ENCODE measurements at regions not wholly inside any gene's neighbourhood (a gene's known extent, or its start where the extent isn't known, plus 50 kb on each side); places are given as distances from the start of the nearest gene placed in this dataset.

DNA sequence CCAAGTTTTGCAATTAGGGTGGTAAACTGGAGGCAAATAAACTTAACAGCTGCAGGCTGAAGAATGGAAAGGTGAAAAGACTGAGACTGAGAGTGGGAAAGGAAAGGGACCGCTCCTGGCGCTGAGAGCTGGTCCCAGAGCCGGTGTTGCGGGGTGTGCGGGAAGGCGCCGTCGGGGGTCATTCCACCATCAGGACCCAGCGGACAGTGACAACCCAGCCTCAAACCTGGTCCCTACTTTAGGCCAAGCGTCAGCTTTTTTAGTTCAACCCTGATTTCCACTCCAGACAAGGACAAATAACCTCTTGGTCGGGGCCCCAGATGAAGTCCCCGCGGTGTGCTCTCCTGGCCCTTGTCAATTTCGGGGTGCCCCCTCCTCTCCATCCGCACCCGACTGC, 145.8 kb upstream of the ETS2 start:
- DNase-seq (ENCODE audit: low spot score), result no peak

DNA sequence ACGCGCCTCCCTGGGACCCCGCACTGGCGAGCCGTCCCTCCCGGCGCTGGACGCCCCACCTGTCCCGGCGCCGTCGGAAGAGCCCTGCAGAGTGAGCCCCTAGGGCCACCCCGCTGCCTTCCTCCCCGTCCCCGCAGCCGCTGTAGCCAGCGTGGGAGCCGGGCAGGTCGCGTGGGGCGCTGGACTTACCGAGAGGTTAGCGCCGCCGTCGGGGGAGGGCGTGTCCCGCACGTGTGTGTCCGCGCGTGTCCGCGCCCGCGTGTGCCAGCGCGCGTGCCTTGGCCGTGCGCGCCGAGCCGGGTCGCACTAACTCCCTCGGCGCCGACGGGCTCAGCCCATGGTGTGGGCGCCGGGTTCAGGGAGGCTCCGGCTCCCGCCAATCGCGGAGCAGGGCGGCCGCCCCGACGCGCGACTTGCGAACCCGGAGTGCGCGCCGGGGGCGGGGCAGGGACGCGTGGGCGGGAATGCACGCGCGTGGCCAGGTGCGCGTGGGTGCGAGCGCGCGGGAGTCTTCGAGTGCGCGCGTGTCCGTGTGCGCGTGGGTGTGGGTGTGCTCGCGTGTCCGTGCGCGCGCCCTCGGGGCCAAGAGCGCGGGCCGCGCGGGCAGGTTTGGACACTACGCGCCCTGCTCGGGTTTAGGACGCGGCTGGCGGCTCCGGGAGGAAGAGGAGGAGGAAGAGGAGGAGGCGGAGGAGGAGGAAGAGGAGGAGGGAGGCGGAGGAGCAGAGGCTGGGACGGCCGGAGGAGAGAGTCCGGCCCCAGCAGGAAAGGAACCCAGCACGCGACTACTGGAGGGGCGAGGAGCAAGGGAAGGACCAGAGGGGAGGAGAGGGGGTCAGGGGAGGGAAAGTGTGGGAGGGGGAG, 145.2 kb upstream of the ETS2 start:
- DNase-seq (ENCODE audit: low spot score), result no peak

DNA sequence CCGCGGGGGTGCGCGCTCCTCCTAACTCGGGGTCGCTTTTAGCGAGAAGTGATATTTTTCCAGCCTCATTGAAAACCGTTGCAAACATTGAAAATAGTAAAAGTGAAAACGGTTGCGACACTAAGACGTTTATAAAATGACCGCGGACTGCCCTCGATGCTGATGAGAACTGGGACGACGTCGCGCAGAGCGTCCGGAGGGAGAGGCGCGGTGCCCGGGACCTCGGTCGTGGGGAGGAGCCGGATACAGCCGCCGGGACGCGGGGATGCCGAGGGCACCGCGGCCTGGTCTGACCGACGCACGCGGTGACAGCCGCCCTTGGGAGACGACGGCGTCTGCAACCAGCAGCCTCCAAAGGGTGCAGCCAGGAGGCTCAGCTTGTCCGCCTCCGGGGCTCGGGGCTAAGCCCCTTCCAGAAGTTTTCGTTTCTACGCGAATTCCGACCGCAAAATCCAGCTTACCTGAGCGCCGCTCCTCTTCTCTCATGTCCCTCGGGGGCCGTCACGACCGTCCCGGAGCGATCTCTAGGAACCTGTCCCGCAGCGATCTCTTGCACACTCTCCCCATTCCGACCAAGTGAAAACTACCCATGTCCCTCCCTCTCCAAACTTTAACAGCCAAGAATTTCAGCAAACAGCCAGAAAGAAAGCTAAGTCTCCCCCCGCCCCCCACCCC, 144.4 kb upstream of the ETS2 start:
- no peak for DNase-seq (ENCODE audit: low spot score)

DNA sequence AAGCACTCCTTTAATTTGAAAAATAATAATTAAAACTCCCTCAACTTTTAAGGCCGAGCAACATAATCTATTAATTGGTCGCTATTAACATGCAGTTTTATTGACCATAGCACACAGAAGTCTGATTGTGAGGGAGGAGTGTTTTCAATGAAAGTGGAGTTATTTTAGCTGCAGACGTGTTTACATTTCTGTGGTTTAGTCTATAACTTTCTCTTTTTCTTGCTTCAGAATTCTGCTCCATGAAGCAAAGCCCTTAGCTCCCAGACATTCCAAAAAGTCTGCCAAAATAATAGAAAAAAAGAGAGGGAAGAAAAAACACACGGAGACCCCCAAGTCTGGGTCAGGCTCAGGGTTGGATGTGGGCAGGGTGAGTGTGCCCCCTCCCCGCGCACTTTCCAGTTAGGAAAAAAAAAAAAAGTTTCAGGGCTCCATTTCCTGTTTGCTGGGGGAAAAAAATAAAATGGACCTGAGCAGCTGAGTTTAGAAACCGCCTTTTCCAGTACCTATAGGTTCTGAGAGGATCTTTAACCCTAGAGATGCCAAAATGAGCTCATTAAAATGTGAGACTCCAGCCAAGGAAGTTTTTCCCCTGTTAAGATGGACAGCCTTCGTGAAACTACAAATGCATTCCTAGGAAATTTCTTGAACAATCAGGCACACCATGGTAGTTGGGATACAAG, 143.7 kb upstream of the ETS2 start:
- no peak for DNase-seq (ENCODE audit: low spot score)

DNA sequence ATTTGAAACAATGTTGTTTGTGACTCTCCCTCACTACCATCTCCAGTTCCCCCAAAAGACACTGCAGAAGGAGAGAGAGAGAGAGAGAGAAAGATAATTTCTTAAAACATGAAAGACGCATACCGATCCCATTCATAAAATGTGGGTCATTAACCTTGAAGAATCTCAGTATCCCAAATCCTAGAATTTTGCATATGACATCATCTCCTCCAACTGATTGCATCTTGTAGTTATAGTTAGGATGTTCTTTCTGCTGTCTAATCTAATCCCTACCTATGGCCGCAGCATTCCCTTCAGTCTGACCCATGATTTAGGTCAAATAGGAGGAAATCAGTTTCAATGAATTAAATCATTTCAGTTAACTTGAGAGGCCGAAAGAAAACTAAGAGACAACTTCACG, 142.4 kb upstream of the ETS2 start:
- no peak for DNase-seq (ENCODE audit: low spot score)

DNA sequence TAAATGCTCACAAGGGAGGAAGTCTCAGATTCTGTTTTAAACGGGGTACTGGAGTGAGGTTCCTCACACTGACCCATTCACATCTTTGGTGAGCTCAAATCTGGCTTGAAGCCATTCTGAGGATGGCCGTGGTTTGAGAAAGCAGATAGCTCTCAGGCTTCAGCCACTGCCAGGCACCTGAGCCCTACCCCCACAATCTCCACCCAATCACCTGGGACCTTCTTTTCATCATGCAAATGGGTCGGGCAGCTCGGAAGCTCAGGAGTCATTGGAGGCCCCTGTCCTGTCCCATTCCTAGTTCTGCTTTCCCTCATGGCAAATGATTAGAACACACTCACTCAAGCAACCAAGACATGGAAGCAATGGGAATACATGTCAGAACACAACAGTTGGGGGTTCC, 141.4 kb upstream of the ETS2 start:
- no peak for DNase-seq (ENCODE audit: low spot score)

DNA sequence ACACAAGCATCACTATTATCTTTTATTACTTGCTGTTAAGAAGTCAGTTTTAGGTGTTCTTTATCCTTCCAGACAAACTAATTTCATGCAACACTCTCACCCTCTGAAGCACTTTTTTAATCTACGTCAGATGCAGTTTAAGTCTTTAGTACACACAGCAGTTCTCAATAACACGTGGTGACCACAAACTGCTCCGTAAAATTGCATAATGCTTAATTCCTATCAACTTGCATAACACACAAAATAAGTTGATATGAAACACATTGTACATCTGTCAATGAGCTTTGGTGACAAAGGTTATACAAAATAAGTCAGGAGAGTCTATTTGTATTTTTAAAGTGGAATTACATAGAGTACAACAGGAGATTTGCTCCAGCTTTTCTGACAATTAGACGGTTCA, 140.9 kb upstream of the ETS2 start:
- no peak for DNase-seq (ENCODE audit: low spot score)

DNA sequence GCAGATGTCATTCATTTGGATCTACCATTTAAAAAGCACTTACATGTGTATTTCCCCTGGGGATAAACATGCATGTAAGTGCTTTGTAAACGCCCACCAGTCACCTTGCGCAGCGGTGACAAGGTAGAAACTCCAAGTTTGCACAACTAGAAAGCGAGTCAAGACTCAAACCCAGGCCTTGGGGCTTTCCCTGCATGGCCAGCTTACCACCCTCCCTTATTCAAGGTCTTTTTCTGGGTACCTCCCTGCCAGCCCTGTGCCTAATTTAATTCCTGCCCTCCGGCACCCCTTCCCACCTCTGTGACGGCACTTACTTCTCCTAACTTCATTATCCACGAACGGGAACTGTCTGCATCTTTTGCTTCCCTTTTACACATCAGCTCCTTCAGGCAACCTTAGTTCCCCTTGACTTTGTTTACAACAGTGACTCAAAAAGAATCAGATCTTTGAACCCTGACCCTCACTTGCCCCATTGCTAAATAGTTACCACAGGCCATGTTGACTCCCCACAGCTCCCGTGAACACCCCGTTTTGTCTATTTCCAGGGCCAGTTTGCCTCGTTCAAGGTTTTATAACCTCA, 138.3 kb upstream of the ETS2 start:
- DNase-seq (ENCODE audit: low spot score), result no peak

DNA sequence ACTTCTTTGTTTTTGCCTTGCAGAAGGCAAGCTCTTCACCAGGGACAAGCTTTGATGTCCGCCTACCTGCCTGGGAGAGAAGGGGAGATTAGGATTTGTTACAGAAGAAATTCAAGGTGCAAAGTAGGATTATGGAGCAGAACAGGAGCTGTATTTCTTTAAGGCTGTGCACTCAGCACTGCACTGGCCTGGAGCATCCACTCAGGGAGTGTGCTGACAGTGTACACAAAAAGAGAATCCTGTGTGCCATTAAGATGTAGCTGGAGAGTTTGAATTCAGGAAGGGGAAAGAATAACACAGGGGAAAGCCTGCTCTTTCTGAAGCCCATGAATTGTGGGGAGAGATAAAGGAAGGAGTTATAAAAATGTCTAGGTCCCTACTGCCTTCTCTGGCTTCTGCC, 137.7 kb upstream of the ETS2 start:
- DNase-seq (ENCODE audit: low spot score), result no peak

DNA sequence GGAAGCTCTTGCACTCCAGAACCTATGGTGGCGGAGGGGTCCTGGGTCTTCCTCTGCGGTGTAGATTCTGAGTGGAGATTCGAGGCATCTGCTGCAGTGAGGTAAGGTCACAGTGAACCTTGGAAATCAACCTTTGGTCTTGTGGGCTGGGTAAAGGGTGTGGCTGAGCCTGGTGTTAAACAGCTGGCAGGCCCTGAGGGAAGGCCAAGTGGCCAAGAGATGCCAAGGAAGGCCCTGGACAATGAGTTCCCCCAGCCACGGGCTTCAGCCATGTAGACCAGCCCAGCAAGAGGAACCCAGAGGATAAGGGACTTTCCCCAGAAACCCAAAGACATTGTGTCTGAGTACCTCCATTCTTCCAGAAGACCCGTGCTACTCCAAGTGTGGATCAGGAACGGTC, 137.2 kb upstream of the ETS2 start:
- no peak for DNase-seq (ENCODE audit: low spot score)

DNA sequence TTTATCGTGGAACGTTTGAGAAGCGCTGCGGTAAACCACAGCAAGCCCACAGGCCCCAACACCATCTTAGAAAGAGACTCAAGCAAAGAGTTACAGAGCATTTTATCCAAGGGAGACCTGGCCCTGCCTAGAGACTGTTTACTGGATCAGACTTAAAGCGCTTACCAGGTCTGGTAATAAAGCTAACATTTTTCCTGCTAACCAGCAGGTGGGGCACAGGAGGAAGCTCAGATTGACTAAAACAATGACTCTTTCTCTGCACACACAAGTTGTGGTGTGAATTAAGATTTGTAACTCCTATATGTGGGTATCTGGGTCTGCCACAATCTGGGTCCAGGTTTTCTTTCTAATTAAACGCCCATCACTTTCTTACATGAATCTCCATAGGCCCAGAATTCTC, 136.5 kb upstream of the ETS2 start:
- DNase-seq (ENCODE audit: low spot score), result no peak

DNA sequence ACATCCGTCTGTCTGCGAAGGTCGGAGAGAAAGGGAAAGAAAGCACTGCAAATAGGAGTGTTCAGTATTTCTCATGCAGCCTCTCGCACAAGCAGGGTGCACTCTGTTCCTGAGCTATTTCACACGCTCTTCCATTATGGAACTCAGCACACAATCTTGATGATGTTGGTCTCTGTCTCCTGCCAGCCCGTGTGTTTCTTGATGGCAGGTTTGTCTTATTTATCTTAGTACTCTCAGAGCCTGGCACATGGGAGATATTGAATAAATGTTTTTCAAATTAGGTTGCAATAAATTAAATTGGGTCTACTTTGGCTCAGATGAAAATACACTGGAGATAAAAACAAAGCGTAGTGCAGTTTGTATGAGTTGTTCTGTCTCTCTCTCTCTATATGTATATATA, 134.9 kb upstream of the ETS2 start:
- no peak for DNase-seq (ENCODE audit: low spot score)

DNA sequence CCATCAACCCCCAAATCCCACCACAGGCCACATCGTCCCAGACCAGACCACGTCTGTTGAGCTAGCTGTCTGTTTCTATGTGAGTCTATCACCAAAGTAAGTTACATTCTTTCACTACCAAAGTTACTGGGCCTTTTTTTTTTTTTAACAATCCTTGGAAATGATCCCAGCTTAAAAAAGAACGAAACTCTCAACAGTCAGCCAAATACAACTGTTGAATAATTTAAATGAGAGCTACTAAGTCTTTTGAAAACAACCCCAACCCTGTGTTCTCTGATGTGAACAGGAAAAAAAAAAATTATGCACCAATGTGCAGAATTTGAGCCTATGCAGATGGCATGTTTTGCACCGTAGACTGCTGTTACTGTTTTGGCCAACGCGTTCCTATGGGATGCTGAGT, 134.0 kb upstream of the ETS2 start:
- DNase-seq (ENCODE audit: low spot score), result no peak

DNA sequence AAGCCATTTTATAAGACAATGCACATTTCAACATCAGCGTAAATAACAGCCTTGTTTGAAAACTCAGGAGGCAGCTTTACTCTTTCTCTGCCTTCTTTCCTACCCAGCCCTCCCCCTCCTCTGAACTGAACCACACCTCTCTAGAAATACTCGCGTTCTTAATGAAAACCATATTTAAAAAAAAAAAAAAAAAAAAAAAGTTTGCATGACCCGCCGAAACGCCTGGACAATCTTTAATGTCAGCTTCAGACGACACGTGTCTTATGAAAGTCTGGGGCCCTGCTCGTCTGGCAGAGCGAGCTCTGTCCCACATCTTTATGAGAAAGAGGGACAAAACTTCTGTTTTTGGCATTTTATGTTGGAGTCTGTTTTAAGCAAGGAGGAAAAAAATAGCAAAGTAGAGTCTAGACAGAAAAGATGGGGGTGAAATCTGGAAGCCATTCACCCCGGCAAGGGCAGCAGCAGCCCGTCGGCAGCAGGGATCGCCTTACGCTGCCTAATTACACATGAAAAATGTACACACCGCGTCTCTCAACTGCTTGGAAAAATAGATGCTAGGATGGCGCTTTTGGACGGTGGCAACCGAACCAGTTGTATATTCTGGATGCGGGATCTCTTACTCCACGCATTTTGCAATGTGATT, 130.4 kb upstream of the ETS2 start:
- no peak for DNase-seq (ENCODE audit: low spot score)

DNA sequence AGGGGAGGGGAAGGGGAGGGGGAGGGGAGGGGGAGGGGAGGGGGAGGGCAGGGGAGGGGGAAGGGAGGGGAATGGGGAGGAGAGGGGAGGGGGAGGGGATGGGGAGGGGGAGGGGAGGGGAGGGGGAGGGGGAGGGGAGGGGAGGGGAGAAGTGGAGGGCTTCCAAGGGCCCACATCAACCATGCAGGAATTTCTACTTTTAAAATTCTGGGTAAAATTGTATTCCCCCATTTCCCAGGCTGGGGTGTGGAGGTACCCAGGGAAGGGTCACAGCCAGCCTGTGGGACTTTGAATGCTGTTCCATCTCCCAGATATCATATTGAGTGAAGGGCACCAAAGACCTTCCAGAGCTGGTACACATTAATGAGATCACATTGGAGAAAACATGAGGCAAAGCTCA, 126.9 kb upstream of the ETS2 start:
- no peak for DNase-seq (ENCODE audit: low spot score)

DNA sequence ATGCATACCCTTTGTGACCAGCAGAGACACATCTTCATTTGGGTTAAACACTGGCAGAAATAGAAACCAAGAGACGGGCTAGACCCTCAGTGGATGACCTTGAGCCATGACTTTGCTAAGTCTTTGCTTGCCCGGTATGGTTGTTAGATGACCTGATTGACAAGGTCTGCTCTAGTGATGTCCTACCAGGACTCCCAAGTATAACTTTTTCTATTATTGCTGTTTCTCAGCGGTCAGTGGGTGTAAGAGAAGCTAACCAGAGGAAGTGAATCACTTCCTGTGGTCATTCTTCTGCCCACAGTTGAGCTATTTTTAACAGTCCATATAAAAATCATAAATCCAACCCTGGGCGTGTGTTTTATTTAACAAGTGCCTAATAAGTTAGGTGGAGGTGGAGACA, 126.2 kb upstream of the ETS2 start:
- DNase-seq (ENCODE audit: low spot score), result no peak

DNA sequence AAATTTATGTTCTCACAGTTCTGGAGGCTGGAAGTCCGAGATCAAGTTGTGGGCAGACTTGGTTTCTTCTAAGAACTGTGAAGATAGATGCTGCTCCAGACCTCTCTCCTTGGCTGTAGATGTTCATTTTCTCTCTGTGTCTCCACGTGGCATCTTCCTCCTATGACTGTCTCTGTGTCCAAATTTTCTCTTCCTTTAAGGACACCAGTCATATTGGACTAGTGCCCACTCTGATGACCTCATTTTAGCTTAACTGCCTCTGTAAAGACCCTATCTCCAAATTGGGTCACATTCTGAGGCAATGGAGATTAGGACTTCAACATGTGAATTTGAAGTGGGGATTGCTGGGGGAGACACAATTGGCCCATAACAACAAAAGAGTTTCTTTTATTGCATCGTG, 125.3 kb upstream of the ETS2 start:
- no peak for DNase-seq (ENCODE audit: low spot score)

DNA sequence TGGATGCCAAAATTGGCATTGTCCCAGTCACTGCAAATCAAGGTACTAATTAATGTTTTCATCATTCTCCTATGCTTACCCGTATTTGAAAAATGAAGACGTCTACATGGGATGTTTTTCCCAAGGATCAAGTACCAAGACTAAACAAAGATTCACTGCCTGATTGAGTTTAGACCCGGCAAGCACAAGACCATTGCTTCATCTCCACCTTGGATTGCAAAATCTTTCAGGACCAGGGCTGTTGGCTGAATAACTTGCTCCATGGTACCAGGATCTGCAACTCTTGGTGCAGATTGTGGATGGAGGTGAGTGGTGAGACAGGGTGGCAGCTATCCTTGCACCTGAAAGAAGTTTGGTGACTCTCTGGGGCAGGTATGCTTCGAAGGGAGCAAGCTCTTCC, 122.5 kb upstream of the ETS2 start:
- DNase-seq (ENCODE audit: low spot score), result no peak

DNA sequence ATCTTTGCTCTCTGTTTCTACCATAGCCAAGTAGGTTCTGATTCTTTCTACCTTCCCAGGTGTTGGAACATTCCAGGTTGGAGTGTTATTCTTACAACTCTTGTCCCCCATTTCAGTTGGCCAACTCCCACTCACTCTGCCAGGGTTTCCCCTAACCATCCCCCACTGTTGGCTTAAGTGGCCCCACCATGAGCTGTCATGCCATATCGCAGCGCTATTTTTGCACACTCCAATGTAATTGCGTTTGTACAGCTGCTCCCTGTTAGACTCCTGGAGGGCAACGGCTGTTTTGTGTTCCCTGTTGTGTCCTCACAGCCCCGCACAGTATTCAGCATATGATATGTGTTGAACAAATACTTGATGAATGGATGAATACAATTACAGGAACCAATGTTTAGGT, 117.7 kb upstream of the ETS2 start:
- no peak for DNase-seq (ENCODE audit: low spot score)

DNA sequence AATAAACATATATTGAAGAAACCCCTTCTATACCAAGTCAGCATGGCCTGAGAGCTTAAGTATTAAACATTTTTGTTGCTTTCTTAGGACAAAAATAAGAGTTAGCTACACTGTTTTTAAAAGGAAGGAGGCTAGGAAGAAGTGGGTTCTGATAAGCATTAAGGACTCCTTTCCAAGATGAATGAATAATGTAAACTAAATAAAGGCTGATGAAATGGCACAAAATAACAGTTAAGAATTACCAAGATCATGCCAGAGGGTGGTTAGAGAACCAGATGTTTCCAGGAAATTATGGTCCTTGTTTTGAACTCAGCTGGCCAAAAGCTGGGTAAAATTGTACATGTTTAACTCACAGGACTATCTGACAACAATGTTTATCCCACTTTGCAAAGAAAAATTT, 114.1 kb upstream of the ETS2 start:
- DNase-seq (ENCODE audit: low spot score), result no peak

DNA sequence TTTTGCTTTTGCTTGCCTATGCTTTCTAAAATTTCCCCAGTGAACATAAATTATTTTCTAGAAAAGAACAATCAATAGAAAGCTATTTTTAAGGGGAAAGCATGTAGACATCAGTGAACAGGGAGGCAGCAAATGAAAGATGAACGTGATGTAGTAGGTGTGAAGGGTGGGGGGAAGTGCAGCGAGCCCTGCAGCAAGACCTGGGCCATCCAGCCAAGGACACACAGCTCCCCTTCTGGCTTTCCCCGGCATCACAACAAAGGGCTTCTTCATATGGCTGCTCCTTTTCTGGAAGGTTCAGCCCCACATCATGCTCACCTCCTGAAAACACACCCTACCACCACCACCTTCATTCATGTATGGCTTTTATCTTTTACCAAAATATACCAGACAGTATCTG, 109.2 kb upstream of the ETS2 start:
- DNase-seq (ENCODE audit: low spot score), result no peak

DNA sequence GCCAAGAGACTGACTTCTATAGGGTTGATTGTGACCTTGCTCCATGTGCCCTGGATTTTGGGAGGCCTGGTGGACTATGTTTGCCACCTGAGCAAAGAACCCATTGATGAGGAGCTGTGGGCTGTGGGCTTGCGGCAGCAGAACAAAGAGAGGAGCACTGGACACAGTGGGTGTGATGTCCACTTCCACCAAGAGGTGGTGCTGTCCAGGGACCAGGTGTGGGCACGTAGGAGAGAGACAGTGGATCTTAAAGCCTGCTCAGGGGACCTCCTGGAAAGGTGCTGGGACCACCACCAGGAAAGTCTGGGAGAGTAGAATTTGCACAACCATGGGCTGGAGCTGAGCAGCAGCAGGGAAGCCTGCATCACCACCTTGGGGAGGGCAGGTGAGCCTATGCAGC, 106.7 kb upstream of the ETS2 start:
- DNase-seq (ENCODE audit: low spot score), result no peak

DNA sequence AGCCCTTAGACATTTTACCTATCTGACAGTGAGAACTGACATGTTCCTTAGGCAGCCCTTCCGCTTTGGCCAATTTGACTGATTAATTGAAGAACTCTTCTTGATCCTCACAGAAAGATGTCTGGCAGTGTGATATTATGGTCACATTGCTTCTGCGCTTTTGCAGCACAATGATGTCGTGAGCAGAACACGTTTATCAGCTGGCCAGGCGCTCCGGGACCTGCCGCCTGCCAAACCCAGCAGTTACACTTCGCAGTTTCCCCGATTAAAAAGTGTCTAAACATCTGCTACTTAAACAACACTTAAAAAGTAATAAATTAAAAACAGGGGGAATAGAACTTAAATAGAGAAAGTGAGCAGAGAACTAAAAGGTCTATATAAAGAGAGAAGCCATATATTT, 103.5 kb upstream of the ETS2 start:
- DNase-seq (ENCODE audit: low spot score), result no peak
